Activated CD8-positive, alpha-beta memory T cell treated with anti-CD3 and anti-CD28 coated beads for 4 hours (primary cell): ENCODE measurements at regions not wholly inside any gene's neighbourhood (a gene's known extent, or its start where the extent isn't known, plus 50 kb on each side); places are given as distances from the start of the nearest gene placed in this dataset.
"Not testable (repeated sequence)": the region's sequence is repeated elsewhere in the genome, so short reads cannot be mapped to it uniquely, and the experiment has no call there.

Source experiments
- DNase-seq, 2 donors: peaks; one replicate each; pipeline ENCODE4 v3.0.0-alpha.2; 2020; ENCODE audit warnings: low read depth in 2 of 2

- no peak for DNase-seq
These were observed 639.9 kb upstream of the ACO1 start for GRCh38 chr9:31744589-31744988.

GRCh38 chr9:31745468-31745867 is 639.0 kb upstream of the ACO1 start:
- DNase-seq, result no peak

- no peak for DNase-seq
These were observed 638.6 kb upstream of the ACO1 start for GRCh38 chr9:31745886-31746285.

GRCh38 chr9:31753756-31754155 is 630.7 kb upstream of the ACO1 start:
- no peak for DNase-seq

- DNase-seq, result no peak
These were observed 624.7 kb upstream of the ACO1 start for GRCh38 chr9:31759703-31760102.

- not testable (repeated sequence) for DNase-seq
These were observed 610.4 kb upstream of the ACO1 start for GRCh38 chr9:31774021-31774420.

GRCh38 chr9:31774571-31774970 is 609.9 kb upstream of the ACO1 start:
- DNase-seq, result no peak

- DNase-seq, result no peak
These were observed 608.0 kb upstream of the ACO1 start for GRCh38 chr9:31776471-31776870.

GRCh38 chr9:31783491-31783890 is 601.0 kb upstream of the ACO1 start:
- no peak for DNase-seq

- no peak for DNase-seq
These were observed 593.7 kb upstream of the ACO1 start for GRCh38 chr9:31790720-31791119.

GRCh38 chr9:31799953-31800609 is 584.4 kb upstream of the ACO1 start:
- DNase-seq, result no peak

- DNase-seq, result no peak
These were observed 576.7 kb upstream of the ACO1 start for GRCh38 chr9:31807574-31808256.

GRCh38 chr9:31808766-31809165 is 575.7 kb upstream of the ACO1 start:
- no peak for DNase-seq

GRCh38 chr9:31820426-31820825 is 564.0 kb upstream of the ACO1 start:
- DNase-seq, result no peak

- DNase-seq, result no peak
These were observed 562.9 kb upstream of the ACO1 start for GRCh38 chr9:31821583-31821982.

- no peak for DNase-seq
These were observed 561.1 kb upstream of the ACO1 start for GRCh38 chr9:31823365-31823764.

GRCh38 chr9:31824860-31825259 is 559.6 kb upstream of the ACO1 start:
- no peak for DNase-seq

- DNase-seq, result no peak
These were observed 547.2 kb upstream of the ACO1 start for GRCh38 chr9:31837211-31837610.

GRCh38 chr9:31839273-31839672 is 545.2 kb upstream of the ACO1 start:
- DNase-seq, result no peak

GRCh38 chr9:31840702-31841101 is 543.7 kb upstream of the ACO1 start:
- no peak for DNase-seq

- no peak for DNase-seq
These were observed 536.5 kb upstream of the ACO1 start for GRCh38 chr9:31847963-31848362.

- DNase-seq, result no peak
These were observed 535.7 kb upstream of the ACO1 start for GRCh38 chr9:31848505-31849285.

GRCh38 chr9:31854187-31854586 is 530.3 kb upstream of the ACO1 start:
- DNase-seq, result no peak
